ENCODE measurements at regions not wholly inside any gene's neighbourhood (a gene's known extent, or its start where the extent isn't known, plus 50 kb on each side); places are given as distances from the start of the nearest gene placed in this dataset.

- DNase-seq (ENCODE audit: low read depth in 2 of 2), result no peak
Observed at GRCh38 chr6:16078064-16078463, 50.8 kb upstream of the MYLIP start.

- DNase-seq (ENCODE audit: low read depth in 2 of 2), result no peak
Observed at GRCh38 chr6:16069671-16070070, 59.2 kb upstream of the MYLIP start.

GRCh38 chr6:16069222-16069621, 59.7 kb upstream of the MYLIP start:
- DNase-seq (ENCODE audit: low read depth in 2 of 2), result no peak

GRCh38 chr6:16067568-16067967, 61.3 kb upstream of the MYLIP start:
- DNase-seq (ENCODE audit: low read depth in 2 of 2), result no peak

GRCh38 chr6:16064671-16065072, 64.2 kb upstream of the MYLIP start:
- no peak for DNase-seq (ENCODE audit: low read depth in 2 of 2)

- DNase-seq (ENCODE audit: low read depth in 2 of 2), result no peak
Observed at GRCh38 chr6:16063580-16063979, 65.3 kb upstream of the MYLIP start.

- DNase-seq (ENCODE audit: low read depth in 2 of 2), result no peak
Observed at GRCh38 chr6:16061818-16062217, 67.1 kb upstream of the MYLIP start.

GRCh38 chr6:16060039-16060438, 68.8 kb upstream of the MYLIP start:
- no peak for DNase-seq (ENCODE audit: low read depth in 2 of 2)

- DNase-seq (ENCODE audit: low read depth in 2 of 2), result no peak
Observed at GRCh38 chr6:16059496-16059895, 69.4 kb upstream of the MYLIP start.

GRCh38 chr6:16058929-16059345, 69.9 kb upstream of the MYLIP start:
- no peak for DNase-seq (ENCODE audit: low read depth in 2 of 2)

GRCh38 chr6:16058201-16058928, 70.5 kb upstream of the MYLIP start:
- DNase-seq (ENCODE audit: low read depth in 2 of 2), result no peak

- DNase-seq (ENCODE audit: low read depth in 2 of 2), result no peak
Observed at GRCh38 chr6:16057446-16057845, 71.4 kb upstream of the MYLIP start.

- no peak for DNase-seq (ENCODE audit: low read depth in 2 of 2)
Observed at GRCh38 chr6:16056263-16056870, 72.5 kb upstream of the MYLIP start.

- no peak for DNase-seq (ENCODE audit: low read depth in 2 of 2)
Observed at GRCh38 chr6:16055852-16056251, 73.0 kb upstream of the MYLIP start.

- no peak for DNase-seq (ENCODE audit: low read depth in 2 of 2)
Observed at GRCh38 chr6:16049168-16049567, 79.7 kb upstream of the MYLIP start.

GRCh38 chr6:16048221-16048620, 80.7 kb upstream of the MYLIP start:
- no peak for DNase-seq (ENCODE audit: low read depth in 2 of 2)

GRCh38 chr6:16047435-16047990, 81.4 kb upstream of the MYLIP start:
- no peak for DNase-seq (ENCODE audit: low read depth in 2 of 2)

GRCh38 chr6:16045238-16045637, 83.6 kb upstream of the MYLIP start:
- no peak for DNase-seq (ENCODE audit: low read depth in 2 of 2)

GRCh38 chr6:16044211-16044643, 84.7 kb upstream of the MYLIP start:
- no peak for DNase-seq (ENCODE audit: low read depth in 2 of 2)

- no peak for DNase-seq (ENCODE audit: low read depth in 2 of 2)
Observed at GRCh38 chr6:16043171-16044135, 85.4 kb upstream of the MYLIP start.

- DNase-seq (ENCODE audit: low read depth in 2 of 2), result no peak
Observed at GRCh38 chr6:16042751-16043150, 86.1 kb upstream of the MYLIP start.

GRCh38 chr6:16041327-16041726, 87.6 kb upstream of the MYLIP start:
- DNase-seq (ENCODE audit: low read depth in 2 of 2), result no peak
